GM12865 (cell line): ENCODE measurements at regions not wholly inside any gene's neighbourhood (a gene's known extent, or its start where the extent isn't known, plus 50 kb on each side); places are given as distances from the start of the nearest gene placed in this dataset.

Experiments used
- DNase-seq: peaks from one replicate; pipeline ENCODE4 v3.0.0; 2010; ENCODE audit warnings: low read depth
- H3K4me3 ChIP-seq: 2 replicates; pipeline ENCODE4 v1.5.1; 2011; ENCODE audit warnings: mild to moderate bottlenecking, low read depth, low read length, control low read depth
- CTCF ChIP-seq: IDR thresholded peaks from 2 replicates; pipeline ENCODE4 v1.5.1; 2011; ENCODE audit warnings: low read length, control low read depth, low read depth, inconsistent platforms; ENCODE audit not compliant: insufficient read depth; ENCODE audit errors: missing control alignments

GRCh38 chr9:10729213-10729612, 116.4 kb upstream of the PTPRD start:
- no peak for DNase-seq
- no peak overlapping the region for H3K4me3 ChIP-seq
- no peak for TF ChIP-seq CTCF

- TF ChIP-seq CTCF = no peak
- H3K4me3 ChIP-seq = no peak overlapping the region
- no peak for DNase-seq
Observed at GRCh38 chr9:10744669-10745068, 131.9 kb upstream of the PTPRD start.

GRCh38 chr9:10753474-10753873, 140.7 kb upstream of the PTPRD start:
- no peak overlapping the region for H3K4me3 ChIP-seq
- no peak for TF ChIP-seq CTCF
- DNase-seq = no peak

- TF ChIP-seq CTCF = no peak
- no peak for DNase-seq
Observed at GRCh38 chr9:10764481-10764880, 151.7 kb upstream of the PTPRD start.

GRCh38 chr9:10773136-10773535, 160.3 kb upstream of the PTPRD start:
- no peak overlapping the region for H3K4me3 ChIP-seq
- TF ChIP-seq CTCF = no peak

More at GRCh38 chr9:10764481-10764880, 151.7 kb upstream of the PTPRD start:
- H3K4me3 ChIP-seq = no peak overlapping the region

GRCh38 chr9:10774051-10774450, 161.2 kb upstream of the PTPRD start:
- no peak overlapping the region for H3K4me3 ChIP-seq
- no peak for DNase-seq
- TF ChIP-seq CTCF = no peak

More at GRCh38 chr9:10773136-10773535, 160.3 kb upstream of the PTPRD start:
- no peak for DNase-seq

GRCh38 chr9:10785255-10785654, 172.5 kb upstream of the PTPRD start:
- no peak overlapping the region for H3K4me3 ChIP-seq
- TF ChIP-seq CTCF = no peak
- DNase-seq = no peak
